T47D (cell line): ENCODE measurements at regions not wholly inside any gene's neighbourhood (a gene's known extent, or its start where the extent isn't known, plus 50 kb on each side); places are given as distances from the start of the nearest gene placed in this dataset.
"Not testable (repeated sequence)": the region's sequence is repeated elsewhere in the genome, so short reads cannot be mapped to it uniquely, and the experiment has no call there.

Source experiments
- DNase-seq, 2 experiments: peaks; one replicate each; pipeline versions ENCODE4 v3.0.0 to v3.0.0-alpha.2; 2011 to 2012; ENCODE audit warnings: low read depth in 1 of 2, low spot score in 1 of 2
- JUND ChIP-seq: IDR thresholded peaks from 2 replicates; pipeline ENCODE4 v1.6.1; 2012; ENCODE audit warnings: low read depth
- in situ Hi-C: cut with HindIII; loops from 2 replicates; pipeline ENCODE4 v1.10.0; 2016; ENCODE audit warnings: low sequenced_read_pairs, low pct_unique_long_range_greater_than_20kb

GRCh38 chr4:60432911-60433310 lies 767.2 kb upstream of the ADGRL3 start:
- in situ Hi-C loops, result no loop called here
- TF ChIP-seq JUND, result no peak
- DNase-seq, result no peak

GRCh38 chr4:60443068-60443467 lies 757.1 kb upstream of the ADGRL3 start:
- in situ Hi-C loops, result no loop called here
- no peak for TF ChIP-seq JUND
- no peak for DNase-seq

GRCh38 chr4:60443796-60444195 lies 756.3 kb upstream of the ADGRL3 start:
- in situ Hi-C loops, result no loop called here
- no peak for TF ChIP-seq JUND
- DNase-seq, result no peak

GRCh38 chr4:60450054-60450453 lies 750.1 kb upstream of the ADGRL3 start:
- in situ Hi-C loops, result no loop called here
- no peak for TF ChIP-seq JUND
- DNase-seq, result no peak

GRCh38 chr4:60452266-60452665 lies 747.9 kb upstream of the ADGRL3 start:
- DNase-seq, result no peak
- in situ Hi-C loops, result no loop called here
- no peak for TF ChIP-seq JUND

GRCh38 chr4:60455380-60455779 lies 744.7 kb upstream of the ADGRL3 start:
- in situ Hi-C loops, result no loop called here
- no peak for DNase-seq
- TF ChIP-seq JUND, result no peak

- TF ChIP-seq JUND, result no peak
- in situ Hi-C loops, result no loop called here
- no peak for DNase-seq
Observed at GRCh38 chr4:60461551-60461950, 738.6 kb upstream of the ADGRL3 start.

- TF ChIP-seq JUND, result no peak
- in situ Hi-C loops, result no loop called here
- peak; percentile 9 to 50 for DNase-seq
Observed at GRCh38 chr4:60463857-60464502, 736.1 kb upstream of the ADGRL3 start.

- in situ Hi-C loops, result no loop called here
- DNase-seq, result no peak
Observed at GRCh38 chr4:60482921-60483351, 717.2 kb upstream of the ADGRL3 start.

GRCh38 chr4:60485276-60485675 lies 714.9 kb upstream of the ADGRL3 start:
- no peak for TF ChIP-seq JUND
- DNase-seq, result no peak
- in situ Hi-C loops, result no loop called here

More at GRCh38 chr4:60482921-60483351, 717.2 kb upstream of the ADGRL3 start:
- no peak for TF ChIP-seq JUND

- DNase-seq, in situ Hi-C loops: not testable (repeated sequence)
Observed at GRCh38 chr4:60487118-60487761, 712.9 kb upstream of the ADGRL3 start.

- no peak for DNase-seq
- no peak for TF ChIP-seq JUND
- in situ Hi-C loops, result no loop called here
Observed at GRCh38 chr4:60500810-60501209, 699.3 kb upstream of the ADGRL3 start.

GRCh38 chr4:60502733-60503132 lies 697.4 kb upstream of the ADGRL3 start:
- DNase-seq, result no peak
- no peak for TF ChIP-seq JUND
- in situ Hi-C loops, result no loop called here

GRCh38 chr4:60506061-60506460 lies 694.1 kb upstream of the ADGRL3 start:
- in situ Hi-C loops, result no loop called here
- DNase-seq, result peak in 1 of 2 experiments; percentile 61
- no peak for TF ChIP-seq JUND
